ENCODE measurements at regions not wholly inside any gene's neighbourhood (a gene's known extent, or its start where the extent isn't known, plus 50 kb on each side); places are given as distances from the start of the nearest gene placed in this dataset.

DNA sequence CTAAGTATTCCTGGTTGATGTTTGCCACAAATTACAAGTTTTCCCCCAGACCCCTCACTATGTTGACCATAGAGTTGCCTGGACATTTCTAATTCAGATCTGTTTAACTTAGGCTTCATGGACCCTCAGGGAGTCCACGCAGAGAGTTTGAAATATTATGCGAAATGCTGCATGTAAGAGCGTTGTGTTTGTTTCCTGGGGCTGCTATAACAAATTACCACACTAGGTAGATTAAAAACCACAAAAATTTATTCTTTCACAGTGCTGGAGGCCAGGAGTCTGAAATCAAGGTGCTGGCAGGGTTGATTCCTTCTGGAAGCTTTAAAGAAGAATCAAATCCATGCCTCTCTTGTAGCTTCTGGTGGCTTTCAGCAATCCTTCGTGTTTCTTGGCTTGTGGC, 177.9 kb upstream of the KITLG start:
- no peak for DNase-seq (ENCODE audit: low read depth)

- no peak for DNase-seq (ENCODE audit: low read depth)
Measured at GRCh38 chr12:88756917-88757316, 176.6 kb upstream of the KITLG start.

- no peak for DNase-seq (ENCODE audit: low read depth)
Measured at GRCh38 chr12:88756153-88756552, 175.9 kb upstream of the KITLG start.

GRCh38 chr12:88753707-88754106, 173.4 kb upstream of the KITLG start:
- no peak for DNase-seq (ENCODE audit: low read depth)

GRCh38 chr12:88753066-88753465, 172.8 kb upstream of the KITLG start:
- no peak for DNase-seq (ENCODE audit: low read depth)

GRCh38 chr12:88752183-88752582, 171.9 kb upstream of the KITLG start:
- DNase-seq (ENCODE audit: low read depth) = no peak

DNA sequence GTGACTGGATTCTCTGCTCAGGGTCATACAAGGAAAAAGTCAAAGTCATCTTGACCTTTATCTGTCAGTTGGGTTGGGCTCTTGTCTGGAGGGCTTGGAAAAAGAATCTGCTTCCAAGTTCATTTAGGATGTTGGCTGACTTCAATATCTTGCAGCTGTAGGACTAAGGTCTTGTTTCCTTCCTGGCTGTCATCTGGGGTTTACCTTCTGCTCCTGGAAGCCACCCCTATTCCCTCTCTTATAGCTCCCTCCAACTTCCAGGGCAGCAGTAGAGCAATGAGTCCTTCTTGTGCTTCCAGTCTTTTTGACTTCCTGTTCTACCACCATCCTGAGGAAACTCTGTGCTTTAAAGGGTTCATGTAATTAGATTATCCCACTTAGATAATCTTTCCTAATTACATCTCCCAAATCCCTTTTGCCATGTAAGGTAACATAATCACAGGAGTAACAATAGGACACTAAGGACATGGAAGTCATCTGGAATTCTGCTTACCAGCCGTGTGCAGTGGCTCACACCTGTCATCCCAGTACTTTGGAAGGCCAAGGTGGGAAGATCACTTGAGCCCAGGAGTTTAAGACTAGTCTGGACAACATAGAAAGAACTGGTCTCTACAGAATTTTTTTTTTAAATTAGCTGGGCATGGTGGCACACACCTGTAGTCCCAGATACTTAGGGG, 170.7 kb upstream of the KITLG start:
- no peak for DNase-seq (ENCODE audit: low read depth)

DNA sequence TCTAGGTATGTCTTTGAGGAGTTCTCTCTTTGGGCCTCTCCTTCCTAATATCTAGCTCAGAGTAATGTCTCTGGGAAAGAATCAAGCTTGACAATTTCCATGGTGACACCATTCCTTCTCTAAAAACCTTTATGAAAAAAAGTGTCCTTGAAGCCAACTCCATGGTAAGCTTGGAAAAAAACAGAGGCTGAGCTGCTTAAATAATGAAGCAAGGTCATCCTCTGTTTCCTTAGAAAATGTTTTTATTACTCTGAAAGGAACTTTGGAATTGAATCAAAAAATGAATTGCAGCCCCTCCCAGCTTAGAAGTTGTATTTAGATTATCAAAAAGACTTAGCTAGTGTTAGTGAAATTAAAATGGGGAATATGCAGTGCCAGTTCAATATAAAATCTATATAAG, 166.1 kb upstream of the KITLG start:
- DNase-seq (ENCODE audit: low read depth) = no peak

DNA sequence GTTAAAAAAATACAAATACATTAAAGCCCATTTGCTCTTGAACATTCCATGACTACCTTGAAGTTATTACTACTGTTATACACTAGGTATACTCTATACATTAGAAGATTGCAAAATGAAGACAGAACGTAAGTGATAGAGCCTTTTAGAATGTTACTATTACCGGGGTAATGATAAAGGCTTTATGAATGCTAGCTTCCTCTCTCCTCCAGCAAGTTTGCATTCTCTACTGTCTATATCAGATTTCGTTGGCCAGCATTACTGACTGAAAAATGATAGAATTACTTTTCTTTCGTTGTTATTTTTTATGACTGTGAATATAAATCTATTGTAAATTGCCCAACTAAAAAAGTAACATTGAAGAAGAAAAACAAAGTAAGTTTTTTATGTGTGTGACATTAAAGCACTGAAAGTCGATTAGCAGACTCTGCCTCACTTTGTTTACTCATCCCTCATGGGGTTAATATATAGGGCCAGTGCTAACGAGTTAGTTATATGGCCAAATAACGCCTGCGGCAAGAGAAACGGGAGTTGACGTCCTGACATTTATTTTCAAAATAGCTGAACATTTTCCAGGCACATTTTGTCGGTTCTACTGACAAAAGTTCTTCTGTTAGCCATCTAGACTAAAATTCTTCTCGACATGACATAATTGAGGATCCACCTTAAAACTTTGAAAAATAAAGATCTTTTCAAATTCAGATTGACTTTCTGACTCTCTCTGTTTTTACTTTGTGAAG, 163.8 kb upstream of the KITLG start:
- no peak for DNase-seq (ENCODE audit: low read depth)

DNA sequence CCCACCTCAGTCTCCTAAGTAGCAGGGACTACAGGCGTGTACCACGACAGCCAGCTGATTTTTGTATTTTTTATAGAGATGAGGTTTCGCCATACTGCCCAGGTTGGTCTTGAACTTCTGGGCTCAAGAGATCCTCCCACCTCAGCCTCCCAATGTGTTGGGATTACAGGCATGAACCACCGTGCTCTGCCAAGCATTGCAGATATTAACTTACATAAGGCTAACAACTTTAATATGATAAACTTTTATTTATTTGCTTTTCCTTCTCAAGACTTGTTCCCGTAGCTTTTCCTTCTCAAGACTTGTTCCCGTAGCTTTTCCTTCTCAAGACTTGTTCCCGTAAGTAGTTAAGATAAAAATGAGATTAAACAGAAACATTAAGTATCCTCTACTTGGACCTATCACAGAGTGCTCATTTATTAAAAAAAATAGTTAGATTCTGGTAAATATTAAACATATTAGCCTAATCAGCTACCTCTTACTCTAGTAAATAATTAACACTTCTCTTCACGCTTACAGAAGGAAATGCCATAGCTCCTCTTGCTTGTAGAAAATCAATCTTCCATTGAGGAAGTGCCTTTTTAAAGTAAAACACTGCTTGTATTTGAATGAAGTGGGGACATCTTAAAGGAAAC, 157.7 kb upstream of the KITLG start:
- DNase-seq (ENCODE audit: low read depth) = no peak

GRCh38 chr12:88736031-88736430, 155.8 kb upstream of the KITLG start:
- no peak for DNase-seq (ENCODE audit: low read depth)

DNA sequence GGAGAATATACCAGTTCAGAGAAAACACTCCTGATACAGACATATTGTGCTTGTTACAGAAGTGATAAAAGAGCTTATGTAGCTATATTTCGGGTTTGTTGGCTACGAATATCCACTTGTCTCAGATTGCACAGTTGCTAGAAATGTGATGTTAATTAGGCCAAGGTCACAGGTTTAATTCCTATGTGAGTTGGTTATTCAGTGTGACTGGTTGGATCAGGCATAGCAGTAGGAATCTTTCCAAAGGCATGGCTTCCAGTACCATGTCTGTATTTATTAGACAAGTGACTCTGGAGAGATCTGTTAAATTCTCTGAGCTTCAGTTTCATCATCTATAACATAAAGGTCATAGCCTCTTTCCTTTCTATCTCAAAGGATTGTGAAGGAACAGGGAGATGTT, 152.7 kb upstream of the KITLG start:
- DNase-seq (ENCODE audit: low read depth) = no peak

DNA sequence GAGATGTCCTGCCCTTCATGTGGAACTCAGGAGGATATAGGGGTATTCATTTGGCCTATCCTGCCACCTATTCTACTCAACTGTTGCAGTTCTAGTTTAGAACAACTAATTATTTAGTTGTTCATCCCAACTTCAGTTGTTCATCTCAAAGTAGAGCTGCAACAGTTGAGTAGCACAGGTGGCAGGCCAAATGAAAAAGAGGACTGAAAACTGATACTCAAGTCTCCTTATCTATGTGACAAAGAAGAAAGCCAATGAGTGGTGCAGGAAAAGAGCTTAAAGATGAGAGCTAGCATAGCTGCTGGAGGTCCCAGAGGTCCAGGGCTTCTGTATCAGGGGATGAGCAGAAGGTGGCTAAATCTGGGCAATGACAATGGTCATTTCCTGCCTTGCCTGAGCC, 148.9 kb upstream of the KITLG start:
- DNase-seq (ENCODE audit: low read depth) = no peak

GRCh38 chr12:88726806-88727720, 146.8 kb upstream of the KITLG start:
- DNase-seq (ENCODE audit: low read depth) = no peak

- DNase-seq (ENCODE audit: low read depth) = no peak
Measured at GRCh38 chr12:88725592-88726143, 145.4 kb upstream of the KITLG start.

- DNase-seq (ENCODE audit: low read depth) = no peak
Measured at GRCh38 chr12:88723219-88723618, 142.9 kb upstream of the KITLG start.

GRCh38 chr12:88720785-88721650, 140.7 kb upstream of the KITLG start:
- no peak for DNase-seq (ENCODE audit: low read depth)

DNA sequence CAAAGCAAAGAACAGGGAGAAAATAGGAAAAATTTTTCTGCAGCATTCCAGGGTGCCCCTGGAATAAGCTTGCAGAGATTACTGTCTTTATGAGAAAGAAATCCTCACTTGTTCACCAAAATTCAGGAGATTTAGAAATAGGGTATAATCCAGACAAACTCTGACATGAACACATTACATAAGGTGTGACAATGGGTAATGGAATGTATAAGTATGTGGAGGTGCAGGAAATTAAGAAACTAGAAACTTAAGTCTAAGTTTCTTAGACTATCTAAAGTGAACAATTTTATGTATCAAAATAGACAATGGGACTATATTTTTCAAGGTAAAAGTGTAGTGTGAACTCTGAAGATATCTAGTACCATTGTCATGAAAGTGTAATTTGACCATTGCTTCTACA, 140.0 kb upstream of the KITLG start:
- DNase-seq (ENCODE audit: low read depth) = no peak

DNA sequence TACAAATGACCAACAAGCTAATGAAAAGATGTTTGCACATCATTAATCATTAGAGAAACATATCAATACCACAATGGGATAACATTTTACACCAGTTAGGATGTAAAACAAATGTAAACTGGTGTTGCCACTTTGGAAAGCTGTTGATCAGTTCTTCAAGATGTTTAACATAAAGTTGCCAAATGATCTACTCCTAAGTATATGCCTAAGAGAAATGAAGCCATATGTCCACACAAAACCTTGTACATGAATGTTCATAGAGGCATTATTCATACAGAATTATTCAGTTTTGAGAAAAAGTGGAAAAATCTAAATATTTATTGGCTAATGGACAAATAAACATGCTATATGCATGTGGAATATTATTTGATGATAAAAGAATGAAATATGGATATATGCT, 136.9 kb upstream of the KITLG start:
- DNase-seq (ENCODE audit: low read depth) = no peak

GRCh38 chr12:88716240-88716639, 136.0 kb upstream of the KITLG start:
- DNase-seq (ENCODE audit: low read depth) = no peak

DNA sequence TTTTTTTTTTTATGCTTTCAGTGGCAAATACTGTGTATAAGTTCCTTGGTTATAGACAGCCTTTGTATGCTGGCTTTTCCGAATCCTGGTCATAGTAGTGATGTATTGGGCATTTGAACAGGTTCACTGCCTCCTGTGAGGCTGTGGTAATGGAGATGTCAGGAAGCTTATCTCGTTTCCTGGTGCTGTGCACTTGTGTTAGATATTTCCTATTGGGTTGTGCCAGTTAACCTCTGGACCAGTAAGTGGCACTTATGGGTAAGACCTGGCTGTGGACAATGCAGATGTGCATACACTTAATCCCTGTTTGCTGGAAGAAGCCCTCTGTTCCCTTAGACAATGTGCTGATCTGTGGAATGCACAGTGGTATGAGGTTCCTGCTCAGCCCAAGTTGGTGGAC, 135.4 kb upstream of the KITLG start:
- no peak for DNase-seq (ENCODE audit: low read depth)

Data from forelimb muscle (tissue), 1 donor.